HG03575 (cell line): ENCODE measurements at regions not wholly inside any gene's neighbourhood (a gene's known extent, or its start where the extent isn't known, plus 50 kb on each side); places are given as distances from the start of the nearest gene placed in this dataset.
A peak's percentile ranks its signal among the peaks of the same experiment; 100 is the strongest.

Experiments
- ATAC-seq: cut with Tn5 transposase; IDR thresholded peaks from one replicate; pipeline ENCODE4 v1.9.1; 2021; ENCODE audit not compliant: unreplicated experiment, insufficient number of reproducible peaks, low FRiP score; ENCODE audit errors: extremely low read depth

DNA sequence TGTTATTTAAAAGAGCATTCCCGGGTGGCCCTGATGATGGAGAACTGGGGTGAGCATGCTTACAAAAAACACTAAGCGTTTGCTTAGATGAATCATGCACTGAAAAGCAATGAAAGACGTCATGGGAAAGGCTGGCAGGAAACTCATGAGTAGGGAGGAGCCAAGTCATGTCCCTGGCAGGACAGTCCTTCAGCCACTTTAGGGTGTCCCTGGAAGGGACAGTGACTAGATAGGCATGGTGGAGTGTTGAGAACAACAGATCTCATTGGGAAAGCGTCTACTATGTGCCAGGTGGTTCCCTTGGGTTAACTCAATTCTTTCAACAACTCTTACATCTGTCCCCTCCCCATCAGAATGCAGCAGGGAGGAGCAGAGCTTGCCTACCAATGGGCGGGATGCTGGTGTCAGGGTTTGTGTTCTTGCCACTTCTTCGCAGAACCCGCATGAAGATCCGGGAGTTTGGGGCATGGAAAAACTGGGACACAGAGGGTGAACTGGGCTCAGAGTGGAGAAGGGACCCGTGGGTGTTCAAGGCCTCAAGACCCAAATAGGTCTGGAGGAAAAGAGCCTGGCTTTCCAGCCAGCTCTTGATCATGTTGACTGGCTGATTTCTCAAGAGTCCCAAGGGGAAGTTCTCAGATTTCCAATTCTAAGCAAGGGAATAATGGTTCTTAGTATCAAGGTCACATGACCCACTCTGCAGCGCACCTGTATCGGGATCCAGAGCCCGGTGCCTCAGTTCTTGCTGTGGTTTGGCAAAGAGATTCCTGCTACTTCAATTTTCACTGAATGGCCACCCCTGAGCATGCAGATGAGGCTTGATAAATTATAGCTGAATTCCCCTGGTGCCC lies 653.9 kb upstream of the TBX3 start:
- ATAC-seq: no peak

DNA sequence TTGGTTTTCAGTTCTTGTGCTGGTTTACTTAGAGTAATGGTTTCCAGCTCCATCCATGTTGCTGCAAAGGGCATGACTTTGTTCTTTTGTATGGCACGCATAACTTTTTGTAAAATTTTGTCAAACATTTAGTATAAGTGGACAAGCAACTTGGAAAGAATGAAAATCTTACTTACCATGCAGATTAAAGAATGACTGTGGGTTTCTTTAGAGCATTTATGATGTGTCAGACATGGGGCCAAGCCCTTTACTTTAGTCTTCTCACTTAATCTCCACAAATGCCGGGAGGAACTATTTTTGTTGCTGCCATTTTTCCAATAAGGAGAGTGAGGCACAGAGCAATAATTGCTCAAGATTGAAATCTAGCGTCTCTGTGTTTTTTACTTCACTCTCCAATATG lies 652.5 kb upstream of the TBX3 start:
- ATAC-seq: no peak

DNA sequence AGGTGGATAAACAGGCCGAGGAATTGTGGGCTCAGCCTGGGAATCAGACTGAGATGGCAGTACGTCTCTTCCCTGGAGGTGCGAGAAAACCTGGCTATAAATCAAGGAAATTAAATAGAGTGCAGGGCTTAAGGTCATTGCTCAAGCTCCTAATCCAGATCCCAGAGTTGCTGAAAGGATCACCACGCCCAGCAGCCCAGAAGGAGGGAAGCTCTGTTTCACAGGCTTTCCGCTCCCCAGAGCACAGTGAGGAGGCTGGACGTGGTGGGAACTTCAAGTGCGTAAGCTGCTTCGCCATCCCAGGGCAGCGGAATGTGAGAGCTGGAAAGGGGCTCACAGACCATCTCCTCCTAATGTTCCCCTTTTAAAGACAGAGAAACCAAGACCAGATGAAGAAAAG lies 651.6 kb upstream of the TBX3 start:
- no peak for ATAC-seq

- no peak for ATAC-seq
Observed at GRCh38 chr12:115335048-115335447, 651.1 kb upstream of the TBX3 start.

GRCh38 chr12:115332945-115333344 lies 649.0 kb upstream of the TBX3 start:
- ATAC-seq: no peak

GRCh38 chr12:115325858-115326257 lies 641.9 kb upstream of the TBX3 start:
- ATAC-seq: no peak

- ATAC-seq: no peak
Observed at GRCh38 chr12:115324949-115325593, 641.1 kb upstream of the TBX3 start.

DNA sequence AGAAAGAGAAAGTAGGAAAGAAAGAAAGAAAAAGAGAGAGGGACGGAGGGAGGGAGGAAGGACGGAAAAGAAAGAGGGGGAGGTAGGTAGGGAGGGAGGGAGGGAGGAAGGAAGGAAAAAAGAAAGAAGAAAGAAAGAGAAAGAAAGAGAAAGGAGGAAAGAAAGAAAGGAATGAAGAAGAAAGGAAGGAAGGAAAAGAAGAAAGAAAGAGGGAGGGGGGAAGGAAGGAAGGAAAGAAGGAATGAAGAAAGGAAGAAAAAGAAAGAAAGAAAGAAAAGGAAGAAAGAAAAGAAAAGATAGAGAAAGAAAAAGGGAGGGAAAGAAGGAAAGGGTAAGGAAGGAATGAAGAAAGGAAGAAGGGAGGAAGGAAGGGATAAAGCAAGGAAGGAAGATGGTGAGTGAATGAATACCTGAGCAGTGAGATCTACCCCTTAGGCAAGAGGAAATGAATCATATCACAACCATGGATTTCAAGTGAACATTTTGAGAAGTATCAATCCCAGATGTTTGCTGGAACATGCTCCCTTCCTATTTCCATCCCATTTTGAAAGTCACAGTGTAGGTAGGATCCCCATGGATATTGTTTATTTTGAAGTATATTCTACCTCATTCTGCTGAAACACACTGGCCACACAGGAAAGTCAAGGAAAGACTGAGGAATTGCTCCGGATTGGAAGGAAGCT lies 639.4 kb upstream of the TBX3 start:
- ATAC-seq: no peak

- ATAC-seq: peak; percentile 94
Observed at GRCh38 chr12:115322275-115322674, 638.3 kb upstream of the TBX3 start.

DNA sequence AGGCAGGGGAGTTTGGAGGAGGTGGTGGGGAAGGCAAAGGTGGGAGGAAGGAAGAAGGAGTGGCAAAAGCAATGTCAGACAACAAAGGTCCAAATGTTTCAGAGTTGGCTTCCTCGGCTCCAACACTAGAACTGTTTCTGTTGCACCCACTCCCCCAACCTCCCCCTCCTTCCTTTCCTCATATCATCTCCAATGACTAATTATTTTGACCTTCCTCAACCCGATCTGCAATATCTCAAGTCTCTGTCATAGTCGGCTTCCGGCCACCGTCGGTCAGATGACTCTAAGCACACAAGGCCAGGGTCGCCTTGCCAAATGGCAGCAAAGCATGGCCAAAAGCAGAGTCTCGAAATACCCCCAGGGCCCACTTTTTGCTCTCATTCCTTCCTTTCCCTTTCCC lies 637.0 kb upstream of the TBX3 start:
- no peak for ATAC-seq

DNA sequence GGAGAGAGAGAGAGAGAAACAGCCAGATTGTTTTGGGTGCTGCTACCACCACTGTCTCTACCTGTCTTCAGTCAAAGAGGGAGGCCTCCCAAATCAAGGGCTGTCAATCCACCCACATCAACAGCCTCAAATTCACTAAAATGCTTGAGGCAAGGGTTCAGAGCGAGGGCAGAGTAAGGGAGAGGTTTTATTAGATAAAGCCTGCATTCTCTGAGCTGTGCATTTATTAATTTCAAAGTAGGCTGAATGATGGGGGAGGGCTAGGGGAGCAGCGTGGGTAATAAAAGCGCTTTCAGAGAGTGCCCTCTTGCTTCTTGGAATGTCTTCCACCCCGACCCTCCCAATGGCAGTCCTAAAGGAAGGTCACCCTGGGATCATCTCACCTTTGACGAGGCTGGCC lies 636.5 kb upstream of the TBX3 start:
- ATAC-seq: no peak

DNA sequence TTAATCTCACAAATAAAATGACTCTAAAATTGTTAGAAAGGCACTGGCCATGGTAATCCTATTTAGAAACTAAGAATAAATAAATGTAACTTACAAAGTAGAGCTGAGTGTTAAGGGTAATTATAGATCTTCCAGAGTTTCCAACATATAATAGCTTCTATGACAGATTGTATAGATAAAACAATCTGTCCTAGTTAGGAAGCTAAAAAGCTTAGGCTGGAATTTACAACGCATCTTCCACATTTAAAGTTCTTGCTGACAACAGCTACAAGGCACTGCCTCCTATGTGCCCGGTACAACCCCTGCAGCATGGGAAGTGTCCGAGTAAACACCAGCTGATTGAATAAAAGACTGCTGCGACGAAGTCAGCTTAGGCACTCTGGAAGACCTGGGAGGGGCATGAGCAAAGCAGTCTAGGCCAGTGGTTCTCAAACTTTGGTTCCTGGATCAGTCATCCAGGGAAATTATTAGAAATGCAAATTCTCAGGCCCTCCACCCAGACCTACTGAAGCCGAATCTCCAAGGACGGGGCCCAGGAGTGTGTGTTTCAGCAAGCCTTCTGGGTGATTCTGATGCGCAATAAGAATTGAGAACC lies 635.6 kb upstream of the TBX3 start:
- no peak for ATAC-seq

DNA sequence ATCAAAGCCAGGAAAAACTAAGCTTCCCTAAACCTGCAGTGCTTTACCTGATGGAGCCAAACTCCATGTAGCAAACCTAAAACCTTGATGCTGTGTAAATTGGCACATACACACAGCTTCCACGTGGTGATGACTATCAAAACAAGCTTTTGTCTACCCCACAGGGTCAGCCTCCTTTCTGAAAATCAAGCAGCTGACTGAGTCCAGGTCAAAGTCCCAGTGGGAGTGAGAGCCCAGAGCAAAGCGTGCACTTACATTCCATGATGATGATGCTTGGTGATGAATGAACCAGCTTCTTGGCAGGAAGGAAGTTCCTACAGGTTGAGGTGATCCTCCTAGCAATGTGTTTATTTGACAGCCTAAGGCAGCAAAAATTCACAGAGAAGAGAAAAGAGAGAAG lies 630.0 kb upstream of the TBX3 start:
- no peak for ATAC-seq

GRCh38 chr12:115312901-115313300 lies 628.9 kb upstream of the TBX3 start:
- no peak for ATAC-seq

- no peak for ATAC-seq
Observed at GRCh38 chr12:115311875-115312274, 627.9 kb upstream of the TBX3 start.

DNA sequence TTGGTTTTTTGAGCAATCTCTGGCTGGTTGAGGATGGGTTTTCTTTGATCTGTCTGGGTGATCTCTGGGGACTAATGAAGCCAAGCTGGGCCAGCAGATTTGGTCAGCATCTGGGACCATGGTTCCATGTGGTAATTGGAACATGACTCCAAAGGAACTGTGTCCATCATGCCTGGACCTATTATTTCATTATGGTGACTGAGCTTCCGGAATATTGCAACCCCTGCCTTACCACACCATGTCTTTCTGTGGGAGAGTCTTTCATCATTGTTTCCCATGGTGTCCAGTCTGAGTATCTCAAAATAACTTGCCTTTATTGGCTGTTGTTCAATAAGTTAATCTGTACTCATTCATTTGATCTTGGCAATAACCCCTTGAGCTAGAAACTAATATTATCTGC lies 624.9 kb upstream of the TBX3 start:
- no peak for ATAC-seq

DNA sequence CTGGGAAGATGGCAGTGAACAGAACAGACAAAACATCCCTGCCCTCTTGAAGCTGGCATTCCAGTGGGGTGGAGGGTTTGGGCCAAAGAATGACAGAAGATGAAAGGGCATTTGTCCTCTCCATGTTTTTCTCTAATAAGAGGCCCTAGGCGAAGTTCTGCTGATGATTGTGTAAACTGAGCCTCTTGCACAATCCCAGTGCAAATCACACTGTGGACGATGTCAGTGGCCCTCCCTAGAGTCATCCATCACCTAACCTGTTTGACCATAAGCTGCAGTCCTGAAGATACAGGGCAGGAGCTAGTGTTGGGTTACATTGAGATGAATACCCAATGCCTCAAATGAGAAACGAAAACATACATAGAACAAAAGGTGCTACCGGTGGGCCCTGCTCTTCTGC lies 622.4 kb upstream of the TBX3 start:
- no peak for ATAC-seq

- ATAC-seq: no peak
Observed at GRCh38 chr12:115305867-115306266, 621.9 kb upstream of the TBX3 start.

DNA sequence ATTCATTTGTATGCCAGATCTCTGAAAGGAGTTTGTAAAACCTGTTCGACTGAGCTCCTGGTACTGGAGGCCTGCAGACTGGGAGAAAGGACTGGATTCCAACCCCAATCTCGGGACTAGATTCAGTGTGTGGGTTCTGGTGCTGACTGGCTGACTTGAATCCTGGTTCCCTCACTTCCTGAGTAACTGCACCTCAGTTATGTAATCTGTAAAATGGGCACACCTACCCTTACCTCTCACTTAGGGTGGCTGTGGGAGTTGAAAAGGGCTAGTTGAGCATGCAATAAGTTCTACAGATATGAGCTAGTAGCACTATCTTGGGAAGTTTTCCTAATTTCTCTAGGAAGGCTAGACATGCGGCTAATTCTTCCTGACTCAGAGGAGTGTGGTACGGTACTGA lies 621.3 kb upstream of the TBX3 start:
- no peak for ATAC-seq
